ENCODE measurements at regions not wholly inside any gene's neighbourhood (a gene's known extent, or its start where the extent isn't known, plus 50 kb on each side); places are given as distances from the start of the nearest gene placed in this dataset.
A peak's percentile ranks its signal among the peaks of the same experiment; 100 is the strongest.

DNA sequence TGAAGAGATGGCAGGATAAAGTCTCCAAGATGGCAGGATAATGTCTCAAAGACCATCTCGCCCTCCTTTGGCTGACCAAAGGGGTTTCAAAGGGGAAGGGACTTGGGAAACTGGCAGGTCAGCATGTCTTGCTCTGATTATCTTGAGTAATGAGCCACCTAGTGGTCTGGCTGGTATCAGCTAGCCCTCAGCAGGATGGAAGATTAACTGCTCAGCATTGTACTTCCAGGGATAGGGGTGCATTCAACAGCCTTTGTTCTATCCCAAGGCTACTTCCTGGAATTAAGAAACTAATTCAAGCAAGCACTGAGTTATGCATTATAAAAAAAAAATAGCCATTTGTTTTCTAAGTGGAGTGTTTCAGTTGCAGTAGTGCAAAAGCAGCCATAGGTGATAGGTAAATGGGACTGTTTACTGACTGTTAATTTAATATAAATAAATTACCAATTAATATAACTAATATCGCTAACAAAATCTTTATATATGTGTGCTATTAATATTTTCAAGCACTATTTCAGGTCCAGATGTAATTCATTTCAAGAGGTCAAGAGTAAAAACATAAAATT, 555.5 kb downstream of the CDH9 start:
- intact Hi-C loops (cut with micrococcal nuclease; ENCODE audit: unreplicated experiment): loop anchor here (10.0 kb wide), 1 partner anchor 1848 kb away; no protein-coding TSS in a partner anchor

DNA sequence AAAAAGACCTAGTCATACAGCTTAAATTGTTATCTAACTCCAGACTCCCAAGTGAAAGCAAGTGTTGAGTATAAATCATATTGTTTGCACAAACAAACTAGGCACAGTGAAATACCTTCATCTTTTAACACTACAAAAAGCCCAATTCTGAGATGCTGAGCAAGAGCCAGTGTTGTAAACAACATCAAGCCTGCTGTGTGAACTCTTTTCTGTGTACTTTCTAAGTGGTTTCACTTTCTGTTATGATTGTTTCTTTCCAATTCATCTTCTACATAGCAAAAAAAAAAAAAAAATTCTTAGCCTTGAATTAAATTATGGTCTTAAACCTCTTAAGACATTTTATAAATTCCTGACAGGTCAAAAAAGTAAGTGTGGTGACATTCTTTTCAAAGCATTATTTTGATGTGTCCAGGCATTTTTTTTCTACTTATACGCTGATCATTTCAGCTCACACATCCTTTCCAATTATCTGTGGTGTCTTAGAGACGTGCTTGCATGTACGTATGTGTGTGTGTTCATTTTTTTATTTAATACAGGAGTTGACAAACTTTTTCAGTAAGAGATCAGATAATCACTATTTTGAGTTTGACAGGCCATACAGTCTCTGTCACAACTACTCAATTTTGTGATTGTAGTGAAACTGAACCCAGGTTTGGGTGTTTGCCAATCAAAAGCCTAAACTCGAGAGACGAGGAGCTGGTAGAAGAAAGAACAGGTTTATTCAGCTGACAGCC, 556.1 kb downstream of the CDH9 start:
- Mint-ChIP-seq H3K36me3 (ENCODE audit: insufficient read depth, unreplicated experiment) (no peaks in the 10 kb centered on the region), H3K9me3 (ENCODE audit: low read depth, unreplicated experiment) (no peaks in the 10 kb centered on the region), H3K4me3 (ENCODE audit: low read depth, unreplicated experiment) (no peak overlapping the region), H3K4me1 (ENCODE audit: low read depth, unreplicated experiment) (no peaks in the 10 kb centered on the region), H3K27me3 (ENCODE audit: unreplicated experiment) (no peaks in the 10 kb centered on the region), H3K27ac (ENCODE audit: unreplicated experiment) (no peak overlapping the region)
- intact Hi-C loops (cut with micrococcal nuclease; ENCODE audit: unreplicated experiment): loop anchor here (10.0 kb wide), 1 partner anchor 1847 kb away; no protein-coding TSS in a partner anchor
- BruUV-seq (replicated peaks): no TSS peak
- CTCF ChIA-PET: no interaction called here
- TF ChIP-seq, protein P1, sequence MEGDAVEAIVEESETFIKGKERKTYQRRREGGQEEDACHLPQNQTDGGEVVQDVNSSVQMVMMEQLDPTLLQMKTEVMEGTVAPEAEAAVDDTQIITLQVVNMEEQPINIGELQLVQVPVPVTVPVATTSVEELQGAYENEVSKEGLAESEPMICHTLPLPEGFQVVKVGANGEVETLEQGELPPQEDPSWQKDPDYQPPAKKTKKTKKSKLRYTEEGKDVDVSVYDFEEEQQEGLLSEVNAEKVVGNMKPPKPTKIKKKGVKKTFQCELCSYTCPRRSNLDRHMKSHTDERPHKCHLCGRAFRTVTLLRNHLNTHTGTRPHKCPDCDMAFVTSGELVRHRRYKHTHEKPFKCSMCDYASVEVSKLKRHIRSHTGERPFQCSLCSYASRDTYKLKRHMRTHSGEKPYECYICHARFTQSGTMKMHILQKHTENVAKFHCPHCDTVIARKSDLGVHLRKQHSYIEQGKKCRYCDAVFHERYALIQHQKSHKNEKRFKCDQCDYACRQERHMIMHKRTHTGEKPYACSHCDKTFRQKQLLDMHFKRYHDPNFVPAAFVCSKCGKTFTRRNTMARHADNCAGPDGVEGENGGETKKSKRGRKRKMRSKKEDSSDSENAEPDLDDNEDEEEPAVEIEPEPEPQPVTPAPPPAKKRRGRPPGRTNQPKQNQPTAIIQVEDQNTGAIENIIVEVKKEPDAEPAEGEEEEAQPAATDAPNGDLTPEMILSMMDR (IDR thresholded peaks at IDR 0.05; ENCODE audit: unreplicated experiment): no peak
- no peak for DNase-seq

More for the DNA sequence above, 555.5 kb downstream of the CDH9 start:
- TF ChIP-seq, protein P1 (IDR thresholded peaks at IDR 0.05; ENCODE audit: unreplicated experiment): peak; percentile 30
- peak; percentile 39 for DNase-seq
- BruUV-seq (replicated peaks): no TSS peak
- H3K9me3 Mint-ChIP-seq (ENCODE audit: low read depth, unreplicated experiment): no peaks in the 10 kb centered on the region
- no peaks in the 10 kb centered on the region for H3K27me3 Mint-ChIP-seq (ENCODE audit: unreplicated experiment)
- CTCF ChIA-PET: no interaction called here
- no peak overlapping the region for H3K27ac Mint-ChIP-seq (ENCODE audit: unreplicated experiment)
- H3K4me1 Mint-ChIP-seq (ENCODE audit: low read depth, unreplicated experiment): no peaks in the 10 kb centered on the region
- no peak overlapping the region for H3K4me3 Mint-ChIP-seq (ENCODE audit: low read depth, unreplicated experiment)
- H3K36me3 Mint-ChIP-seq (ENCODE audit: insufficient read depth, unreplicated experiment): no peaks in the 10 kb centered on the region

DNA sequence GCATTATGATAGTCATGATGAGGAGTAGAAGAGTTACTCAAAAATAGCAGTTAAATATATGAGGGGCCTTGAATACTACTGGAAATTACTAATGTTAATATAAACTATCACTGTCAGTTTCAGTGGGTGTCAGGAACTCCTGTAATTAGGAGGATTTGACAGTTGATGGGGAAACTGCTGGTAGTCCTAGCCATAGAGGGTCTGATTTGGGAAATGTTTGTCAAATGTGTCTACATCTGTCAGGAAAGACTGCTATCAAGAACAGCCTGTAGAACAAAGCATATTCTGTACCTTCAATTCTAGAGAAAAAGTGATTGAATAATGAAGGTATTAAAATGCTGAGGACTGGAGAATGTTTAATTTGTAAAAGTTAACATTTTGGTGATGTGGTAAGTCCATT, 567.9 kb downstream of the CDH9 start:
- DNase-seq: no peak
- no TSS peak for BruUV-seq (replicated peaks)
- peaks cover 7% of the 10 kb centered on the region for H3K9me3 Mint-ChIP-seq (ENCODE audit: low read depth, unreplicated experiment)
- H3K27me3 Mint-ChIP-seq (ENCODE audit: unreplicated experiment): no peaks in the 10 kb centered on the region
- CTCF ChIA-PET: no interaction called here
- no peak overlapping the region for H3K4me3 Mint-ChIP-seq (ENCODE audit: low read depth, unreplicated experiment)
- intact Hi-C loops (cut with micrococcal nuclease; ENCODE audit: unreplicated experiment): no loop called here
- H3K4me1 Mint-ChIP-seq (ENCODE audit: low read depth, unreplicated experiment): no peaks in the 10 kb centered on the region
- no peaks in the 10 kb centered on the region for H3K36me3 Mint-ChIP-seq (ENCODE audit: insufficient read depth, unreplicated experiment)
- H3K27ac Mint-ChIP-seq (ENCODE audit: unreplicated experiment): no peak overlapping the region
- TF ChIP-seq, protein P1 (IDR thresholded peaks at IDR 0.05; ENCODE audit: unreplicated experiment): no peak

DNA sequence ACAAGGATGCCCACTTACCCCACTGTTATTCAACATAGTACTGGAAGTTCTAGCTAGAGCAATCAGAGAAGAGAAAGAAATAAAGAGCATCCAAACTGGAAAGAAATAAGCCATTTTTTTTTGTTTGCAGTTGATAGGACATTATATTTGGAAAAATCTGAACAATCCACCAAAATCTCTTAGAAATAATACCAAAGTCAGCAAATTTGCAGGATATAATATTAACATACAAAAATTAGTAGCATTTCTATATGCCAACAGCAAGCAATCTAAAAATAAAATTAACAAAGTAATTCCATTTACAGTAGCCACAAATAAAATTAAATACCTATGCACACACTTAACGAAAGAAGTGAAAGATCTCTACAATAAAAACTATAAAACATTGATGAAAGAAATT, 599.3 kb downstream of the CDH9 start:
- Mint-ChIP-seq H3K36me3 (ENCODE audit: insufficient read depth, unreplicated experiment) (no peaks in the 10 kb centered on the region), H3K4me1 (ENCODE audit: low read depth, unreplicated experiment) (no peaks in the 10 kb centered on the region), H3K27ac (ENCODE audit: unreplicated experiment) (no peak overlapping the region), H3K4me3 (ENCODE audit: low read depth, unreplicated experiment) (no peak overlapping the region), H3K9me3 (ENCODE audit: low read depth, unreplicated experiment) (peaks cover 10% of the 10 kb centered on the region), H3K27me3 (ENCODE audit: unreplicated experiment) (no peaks in the 10 kb centered on the region)
- TF ChIP-seq, protein P1 (IDR thresholded peaks at IDR 0.05; ENCODE audit: unreplicated experiment): no peak
- intact Hi-C loops (cut with micrococcal nuclease; ENCODE audit: unreplicated experiment): no loop called here
- no peak for DNase-seq
- no TSS peak for BruUV-seq (replicated peaks)
- CTCF ChIA-PET: no interaction called here

Data from Calu3 (cell line).